Endothelial cell of umbilical vein (primary cell): ENCODE measurements at regions not wholly inside any gene's neighbourhood (a gene's known extent, or its start where the extent isn't known, plus 50 kb on each side); places are given as distances from the start of the nearest gene placed in this dataset.

Experiments used
- BruUV-seq: library from RNA; stranded (reverse); fragments of 400-500 nt; replicated peaks from 2 replicates; lab custom pipeline; 2021; lab: Mats Ljungman, UMichigan
- CTCF ChIA-PET: fragments of 300-600, 350-600 bp; sonication (Branson Sonifier 250); formaldehyde crosslinking; loops from one replicate; lab custom pipeline; 2021; ENCODE audit warnings: antibody characterized with exemption, inconsistent platforms; lab: Charles Lee
- POLR2A ChIA-PET: fragments of 300-600, 350-600 bp; sonication (Branson Sonifier 250); formaldehyde crosslinking; loops from one replicate; lab custom pipeline; 2021; ENCODE audit warnings: antibody characterized with exemption, inconsistent platforms; lab: Charles Lee
- DNase-seq: peaks from one replicate; pipeline ENCODE4 v3.0.0-alpha.2; 2011; ENCODE audit warnings: low read depth, low spot score
- FAIRE-seq: peaks from 2 replicates; lab custom pipeline; 2011; peaks lifted over from hg19 to GRCh38; lab: Jason Lieb, UNC
- H2AFZ ChIP-seq: 2 replicates; pipeline ENCODE4 v1.6.0; 2012; ENCODE audit warnings: low read depth, low read length, control low read depth, inconsistent platforms
- H3K27ac ChIP-seq: 2 replicates; pipeline ENCODE4 v1.5.1; 2011; ENCODE audit warnings: low read depth, mild to moderate bottlenecking, control low read depth, low read length, moderate library complexity; ENCODE audit not compliant: insufficient read depth
- H3K27me3 ChIP-seq, 2 experiments: 2 replicates each; pipeline versions ENCODE4 v1.6.0 to v1.6.1; 2011; ENCODE audit warnings: low read length in 2 of 2, mixed read lengths in 1 of 2; ENCODE audit not compliant: control insufficient read depth in 2 of 2, insufficient read depth in 2 of 2
- H3K36me3 ChIP-seq, 2 experiments: 2 replicates in 1 of 2; 3 replicates in 1 of 2; pipeline ENCODE4 v1.5.1; 2011; ENCODE audit warnings: low read length in 2 of 2, mild to moderate bottlenecking in 1 of 2, moderate library complexity in 1 of 2; ENCODE audit not compliant: control insufficient read depth in 2 of 2, insufficient read depth in 2 of 2; ENCODE audit errors: extremely low read depth in 1 of 2
- H3K4me1 ChIP-seq: 3 replicates; pipeline ENCODE4 v1.5.1; 2011; ENCODE audit warnings: mild to moderate bottlenecking, low read length; ENCODE audit not compliant: control insufficient read depth, insufficient read depth; ENCODE audit errors: extremely low read depth
- H3K4me2 ChIP-seq: 2 replicates; pipeline ENCODE4 v1.6.1; 2011; ENCODE audit warnings: low read length, control low read depth, mixed read lengths; ENCODE audit not compliant: insufficient read depth
- H3K4me3 ChIP-seq, 3 experiments: fragments of 200-600 bp in 1 of 3; sonication (generic), shearing (Covaris generic) in 1 of 3; replicated peaks in 1 of 3; 2 replicates each; pipeline ENCODE4 v1.5.1; 2011 to 2016; ENCODE audit warnings: control low read depth in 3 of 3, low read length in 3 of 3, mild to moderate bottlenecking in 2 of 3, inconsistent platforms in 1 of 3, low read depth in 1 of 3, moderate library complexity in 1 of 3; ENCODE audit not compliant: insufficient read depth in 1 of 3
- H3K79me2 ChIP-seq: 2 replicates; pipeline ENCODE4 v1.6.0; 2012; ENCODE audit warnings: low read length, inconsistent platforms; ENCODE audit not compliant: control insufficient read depth, insufficient read depth
- H3K9ac ChIP-seq: replicated peaks from 2 replicates; pipeline ENCODE3; 2011; ENCODE audit warnings: low read length, control low read depth; ENCODE audit not compliant: insufficient read depth; ENCODE audit errors: extremely low read depth
- H3K9me1 ChIP-seq: replicated peaks from 3 replicates; pipeline ENCODE4 v1.6.0; 2011; ENCODE audit warnings: mild to moderate bottlenecking, low read length; ENCODE audit not compliant: control insufficient read depth, insufficient read depth; ENCODE audit errors: extremely low read depth
- H3K9me3 ChIP-seq: replicated peaks from 2 replicates; pipeline ENCODE4 v1.5.1; 2012; ENCODE audit warnings: low read length, inconsistent platforms; ENCODE audit not compliant: control insufficient read depth, insufficient read depth
- H4K20me1 ChIP-seq: replicated peaks from 2 replicates; pipeline ENCODE3; 2011; ENCODE audit warnings: mild to moderate bottlenecking, low read length; ENCODE audit not compliant: control insufficient read depth, insufficient read depth; ENCODE audit errors: extremely low read depth
- EZH2 ChIP-seq: IDR thresholded peaks from 2 replicates; pipeline ENCODE4 v1.6.1; 2012; ENCODE audit warnings: borderline replicate concordance, low read depth, mild to moderate bottlenecking, moderate library complexity, low read length, inconsistent platforms; ENCODE audit not compliant: severe bottlenecking
- FOS ChIP-seq: IDR thresholded peaks from 2 replicates; pipeline ENCODE4 v1.6.1; 2011; ENCODE audit warnings: mild to moderate bottlenecking, low read length, moderate library complexity, borderline replicate concordance; ENCODE audit not compliant: insufficient read depth
- GATA2 ChIP-seq: IDR thresholded peaks from 2 replicates; pipeline ENCODE4 v1.7.0; 2011; ENCODE audit warnings: low read depth, mild to moderate bottlenecking, moderate library complexity, mixed read lengths, low read length; ENCODE audit not compliant: insufficient read length, insufficient read depth
- JUN ChIP-seq: IDR thresholded peaks from 2 replicates; pipeline ENCODE4 v1.6.1; 2011; ENCODE audit warnings: borderline replicate concordance, low read depth; ENCODE audit not compliant: insufficient read length, insufficient read depth
- POLR2A ChIP-seq: IDR thresholded peaks from 2 replicates; pipeline ENCODE4 v1.6.1; 2012; ENCODE audit warnings: low read depth, mild to moderate bottlenecking, control low read depth, low read length
- POLR2AphosphoS5 ChIP-seq: IDR thresholded peaks from 2 replicates; pipeline ENCODE4 v1.6.1; 2012; ENCODE audit warnings: low read depth, mild to moderate bottlenecking, control low read depth, low read length, moderate library complexity; ENCODE audit not compliant: insufficient read depth
- dilution Hi-C: fragments of 300-500 bp; cut with MboI; formaldehyde crosslinking; loops from one replicate; pipeline ENCODE4 v1.15.0; 2019; ENCODE audit warnings: low sequenced_read_pairs; ENCODE audit not compliant: extremely low pct_ligation_motif_present
- intact Hi-C: fragments of 100-400 bp; cut with micrococcal nuclease; formaldehyde crosslinking; loops from one replicate; pipeline ENCODE4 v1.10.0; 2022
- TF ChIP-seq, protein P1 (sequence below), 2 donors: IDR thresholded peaks; 1 replicate in 1 of 2; 2 replicates in 1 of 2; pipeline ENCODE4 v1.5.1; 2011; ENCODE audit warnings: low read length in 2 of 2, mild to moderate bottlenecking in 2 of 2, moderate library complexity in 2 of 2, control low read depth in 1 of 2, inconsistent platforms in 1 of 2, low read depth in 1 of 2; ENCODE audit not compliant: insufficient read depth in 1 of 2; ENCODE audit errors: extremely low read depth in 1 of 2
- TF ChIP-seq, protein P2 (sequence below): IDR thresholded peaks from 2 replicates; pipeline ENCODE4 v1.6.1; 2011; ENCODE audit not compliant: insufficient read depth, insufficient read length

DNA sequence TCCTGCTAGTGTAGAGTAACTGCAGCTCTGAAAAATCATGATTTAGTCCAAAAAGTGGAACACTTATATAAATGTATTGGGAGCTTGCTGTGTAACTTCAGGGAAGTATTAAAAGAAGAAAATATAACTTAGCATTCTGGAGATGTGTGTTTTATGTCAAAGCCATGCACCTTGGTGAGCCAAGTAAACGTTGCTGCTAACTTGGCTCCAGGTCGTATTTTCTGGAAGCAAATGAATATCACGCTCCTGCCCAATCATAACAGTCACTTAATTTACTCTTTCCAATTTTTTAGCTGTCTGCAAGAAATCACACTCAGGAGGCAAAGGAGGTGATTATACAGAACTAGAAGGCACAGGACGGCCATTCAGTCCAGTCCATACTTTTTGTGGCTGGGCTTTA lies 61.1 kb downstream of the DOP1B start:
- no peaks in the 10 kb centered on the region for H3K36me3 ChIP-seq
- H3K4me2 ChIP-seq = no peak overlapping the region
- BruUV-seq = no TSS peak
- TF ChIP-seq, protein P1, sequence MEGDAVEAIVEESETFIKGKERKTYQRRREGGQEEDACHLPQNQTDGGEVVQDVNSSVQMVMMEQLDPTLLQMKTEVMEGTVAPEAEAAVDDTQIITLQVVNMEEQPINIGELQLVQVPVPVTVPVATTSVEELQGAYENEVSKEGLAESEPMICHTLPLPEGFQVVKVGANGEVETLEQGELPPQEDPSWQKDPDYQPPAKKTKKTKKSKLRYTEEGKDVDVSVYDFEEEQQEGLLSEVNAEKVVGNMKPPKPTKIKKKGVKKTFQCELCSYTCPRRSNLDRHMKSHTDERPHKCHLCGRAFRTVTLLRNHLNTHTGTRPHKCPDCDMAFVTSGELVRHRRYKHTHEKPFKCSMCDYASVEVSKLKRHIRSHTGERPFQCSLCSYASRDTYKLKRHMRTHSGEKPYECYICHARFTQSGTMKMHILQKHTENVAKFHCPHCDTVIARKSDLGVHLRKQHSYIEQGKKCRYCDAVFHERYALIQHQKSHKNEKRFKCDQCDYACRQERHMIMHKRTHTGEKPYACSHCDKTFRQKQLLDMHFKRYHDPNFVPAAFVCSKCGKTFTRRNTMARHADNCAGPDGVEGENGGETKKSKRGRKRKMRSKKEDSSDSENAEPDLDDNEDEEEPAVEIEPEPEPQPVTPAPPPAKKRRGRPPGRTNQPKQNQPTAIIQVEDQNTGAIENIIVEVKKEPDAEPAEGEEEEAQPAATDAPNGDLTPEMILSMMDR (IDR thresholded peaks at IDR 0.05; ENCODE audit: extremely low read depth in 1 of 2, insufficient read depth in 1 of 2, low read depth in 1 of 2, low read length in 2 of 2) = no peak
- no peak for TF ChIP-seq POLR2AphosphoS5
- TF ChIP-seq, protein P2, sequence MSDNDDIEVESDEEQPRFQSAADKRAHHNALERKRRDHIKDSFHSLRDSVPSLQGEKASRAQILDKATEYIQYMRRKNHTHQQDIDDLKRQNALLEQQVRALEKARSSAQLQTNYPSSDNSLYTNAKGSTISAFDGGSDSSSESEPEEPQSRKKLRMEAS = no peak
- TF ChIP-seq FOS = no peak
- no peaks in the 10 kb centered on the region for H3K9me3 ChIP-seq
- ChIA-PET POLR2A (no interaction called here), CTCF (interaction anchor here (0.9 kb wide), 1 partner anchor 21 kb away, joined by 4 read pairs; no protein-coding TSS in a partner anchor)
- no peaks in the 10 kb centered on the region for H3K4me1 ChIP-seq
- H3K9ac ChIP-seq = no peak overlapping the region
- dilution Hi-C loops = no loop called here
- FAIRE-seq (no peak), DNase-seq (no peak)
- H3K4me3 ChIP-seq = no peak overlapping the region
- H3K79me2 ChIP-seq = no peaks in the 10 kb centered on the region
- H3K9me1 ChIP-seq = no peaks in the 10 kb centered on the region
- no peak overlapping the region for H3K27ac ChIP-seq
- H3K27me3 ChIP-seq = no peaks in the 10 kb centered on the region
- no peaks in the 10 kb centered on the region for H4K20me1 ChIP-seq
- no peak overlapping the region for H2AFZ ChIP-seq
- intact Hi-C loops = no loop called here

DNA sequence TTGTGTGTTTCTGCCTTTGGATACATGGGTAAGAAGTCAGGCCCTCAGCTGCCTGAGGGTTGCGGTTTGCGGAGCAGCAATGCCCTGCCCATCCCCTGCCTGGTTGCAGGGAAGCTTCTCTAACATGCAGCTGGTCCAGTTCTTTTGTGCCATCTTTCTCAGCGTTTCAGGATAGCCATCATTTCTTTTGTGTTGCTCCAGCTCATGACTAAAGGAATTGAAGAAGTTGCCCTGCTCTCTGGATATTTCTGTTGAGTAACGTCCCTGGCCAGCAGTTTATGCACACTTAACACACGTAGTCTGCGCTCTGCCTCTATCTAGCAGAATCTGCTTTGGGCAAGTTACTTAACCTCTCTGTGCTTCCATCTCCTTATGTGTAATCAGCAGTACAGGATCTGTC lies 62.1 kb downstream of the DOP1B start:
- no peaks in the 10 kb centered on the region for H3K9me3 ChIP-seq
- BruUV-seq = no TSS peak
- H3K79me2 ChIP-seq = no peaks in the 10 kb centered on the region
- POLR2A ChIA-PET = no interaction called here
- H3K4me3 ChIP-seq = no peak overlapping the region
- no peak overlapping the region for H2AFZ ChIP-seq
- CTCF ChIA-PET = interaction anchor here (1.6 kb wide), 1 partner anchor 9 kb away, joined by 6 read pairs; no protein-coding TSS in a partner anchor
- no peak overlapping the region for H3K4me2 ChIP-seq
- H3K9me1 ChIP-seq = no peaks in the 10 kb centered on the region
- DNase-seq (no peak), FAIRE-seq (no peak)
- TF ChIP-seq, protein P1 (IDR thresholded peaks at IDR 0.05; ENCODE audit: extremely low read depth in 1 of 2, insufficient read depth in 1 of 2, low read depth in 1 of 2, low read length in 2 of 2) = no peak
- no peak for TF ChIP-seq EZH2
- no peak for TF ChIP-seq POLR2AphosphoS5
- no peak for TF ChIP-seq GATA2
- no peak for TF ChIP-seq FOS
- TF ChIP-seq JUN = no peak
- TF ChIP-seq POLR2A = no peak
- H3K27ac ChIP-seq = no peak overlapping the region
- H3K27me3 ChIP-seq = no peaks in the 10 kb centered on the region
- H3K4me1 ChIP-seq = no peaks in the 10 kb centered on the region
- H3K36me3 ChIP-seq = no peaks in the 10 kb centered on the region
- H4K20me1 ChIP-seq = no peaks in the 10 kb centered on the region
- H3K9ac ChIP-seq = no peak overlapping the region
- dilution Hi-C loops (no loop called here), intact Hi-C loops (no loop called here)
